GM21528 (cell line): ENCODE measurements at regions not wholly inside any gene's neighbourhood (a gene's known extent, or its start where the extent isn't known, plus 50 kb on each side); places are given as distances from the start of the nearest gene placed in this dataset.
"Not testable (repeated sequence)": the region's sequence is repeated elsewhere in the genome, so short reads cannot be mapped to it uniquely, and the experiment has no call there.

Experiments
- ATAC-seq: cut with Tn5 transposase; IDR thresholded peaks from one replicate; pipeline ENCODE4 v1.9.1; 2021; ENCODE audit warnings: mild to moderate bottlenecking, moderate library complexity; ENCODE audit not compliant: unreplicated experiment, low FRiP score

DNA sequence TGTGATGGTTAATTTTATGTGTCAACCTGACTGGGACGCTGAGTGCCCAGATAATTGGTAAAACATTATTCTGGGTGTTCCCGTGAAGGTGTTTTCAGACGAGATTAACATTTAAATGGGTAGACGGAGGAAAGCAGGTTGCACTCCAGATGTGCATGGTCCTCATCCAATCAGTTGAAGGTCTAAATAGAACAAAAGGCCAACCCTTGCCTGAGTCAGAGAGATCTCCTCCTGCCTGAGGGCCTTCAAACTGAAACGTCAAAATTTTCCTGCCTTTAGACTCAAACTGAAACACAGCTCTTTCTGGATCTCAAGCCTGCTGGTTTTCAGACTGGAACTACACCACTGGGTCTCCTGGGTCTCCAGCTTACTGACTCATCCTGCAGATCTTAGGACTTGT lies 73.5 kb downstream of the NPIPA8 start:
- ATAC-seq: not testable (repeated sequence)

DNA sequence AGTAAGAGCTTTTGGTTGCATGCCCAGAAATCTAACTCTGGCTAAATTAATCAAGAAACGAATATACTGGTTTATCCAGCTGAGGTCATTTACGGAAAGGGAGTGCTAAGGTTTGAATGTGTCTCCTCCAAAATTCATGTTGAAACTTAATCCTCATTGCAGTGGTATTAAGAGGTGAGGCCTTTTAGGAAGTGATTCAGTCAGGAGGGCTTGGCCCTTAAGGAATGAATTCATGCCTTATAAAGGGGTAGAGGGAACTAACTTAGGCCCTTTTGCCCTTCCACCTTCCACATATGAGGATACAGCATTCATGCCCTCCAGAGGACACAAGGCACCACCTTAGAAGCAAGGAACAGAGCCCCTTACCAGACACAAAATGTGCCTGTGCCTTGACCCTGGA lies 74.7 kb downstream of the NPIPA8 start:
- not testable (repeated sequence) for ATAC-seq

DNA sequence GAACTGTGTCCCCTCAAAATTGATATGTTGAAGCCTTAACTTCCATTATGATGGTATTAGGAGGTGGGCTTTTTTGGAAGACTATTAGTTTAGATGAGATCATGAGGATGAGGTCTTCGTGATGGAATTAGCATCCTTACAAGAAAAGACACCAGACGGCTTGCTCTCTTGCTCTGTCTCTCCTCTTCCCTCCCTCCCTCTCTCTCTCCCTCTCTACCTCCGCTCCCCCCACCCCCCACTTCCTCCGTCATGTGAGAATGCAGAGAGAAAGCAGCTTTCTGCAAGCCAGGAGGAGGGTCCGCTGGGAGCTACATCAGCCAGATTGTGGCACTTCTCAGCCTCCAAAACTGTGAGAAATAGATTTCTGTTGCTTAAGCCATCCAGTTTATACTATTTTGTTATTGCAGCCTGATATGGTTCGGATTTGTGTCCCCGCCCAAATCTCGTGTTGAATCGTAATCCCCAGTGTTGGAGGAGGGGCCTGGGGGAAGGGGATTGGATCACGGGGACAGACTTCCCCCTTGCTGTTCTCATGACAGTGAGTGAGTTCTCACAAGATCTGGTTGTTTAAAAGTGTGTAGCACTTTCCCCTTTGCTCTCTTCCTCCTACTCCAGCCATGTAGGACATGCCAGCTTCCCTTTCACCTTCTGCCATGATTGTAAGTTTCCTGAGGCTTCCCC lies 76.9 kb downstream of the NPIPA8 start:
- ATAC-seq: not testable (repeated sequence)

DNA sequence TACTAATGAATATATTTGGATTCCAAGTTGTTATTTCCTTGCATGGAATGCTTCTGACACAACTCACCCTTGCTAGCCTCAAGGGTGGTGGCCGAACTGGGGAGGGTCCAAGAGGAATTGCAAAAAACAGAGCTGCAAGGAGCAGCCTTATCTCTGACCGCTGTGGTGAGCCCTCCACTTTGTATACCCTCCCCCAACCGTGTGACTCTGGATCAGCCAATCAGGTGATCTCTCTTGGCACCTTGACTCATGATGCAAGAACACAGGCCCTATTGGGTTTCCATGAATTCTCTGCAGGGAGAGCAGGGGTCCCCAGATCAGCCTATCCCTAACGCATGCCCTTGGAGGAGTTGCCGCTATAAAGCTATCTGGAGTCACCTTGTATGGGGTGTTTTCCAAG lies 83.6 kb downstream of the NPIPA8 start:
- ATAC-seq: not testable (repeated sequence)

DNA sequence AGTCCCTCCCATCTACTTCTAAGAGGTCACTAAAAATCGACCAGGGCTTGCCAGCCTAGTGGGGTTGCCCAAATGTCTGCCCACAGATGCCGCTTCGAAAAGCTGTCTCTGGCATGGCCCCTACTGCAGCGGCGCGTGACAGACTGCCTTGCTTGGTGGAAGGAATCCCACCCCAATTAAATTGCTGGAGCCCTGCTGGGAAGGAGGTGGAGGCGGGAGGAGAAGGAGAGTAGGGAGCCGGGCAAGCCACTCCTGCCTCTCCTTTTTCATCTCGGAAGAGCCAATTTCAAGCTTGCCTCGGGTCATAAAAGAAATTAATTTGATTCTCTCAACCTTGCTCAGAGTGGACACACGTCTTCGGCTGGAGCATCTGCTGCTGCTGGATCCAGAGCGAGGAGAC lies 106.0 kb downstream of the NPIPA8 start:
- ATAC-seq: not testable (repeated sequence)

DNA sequence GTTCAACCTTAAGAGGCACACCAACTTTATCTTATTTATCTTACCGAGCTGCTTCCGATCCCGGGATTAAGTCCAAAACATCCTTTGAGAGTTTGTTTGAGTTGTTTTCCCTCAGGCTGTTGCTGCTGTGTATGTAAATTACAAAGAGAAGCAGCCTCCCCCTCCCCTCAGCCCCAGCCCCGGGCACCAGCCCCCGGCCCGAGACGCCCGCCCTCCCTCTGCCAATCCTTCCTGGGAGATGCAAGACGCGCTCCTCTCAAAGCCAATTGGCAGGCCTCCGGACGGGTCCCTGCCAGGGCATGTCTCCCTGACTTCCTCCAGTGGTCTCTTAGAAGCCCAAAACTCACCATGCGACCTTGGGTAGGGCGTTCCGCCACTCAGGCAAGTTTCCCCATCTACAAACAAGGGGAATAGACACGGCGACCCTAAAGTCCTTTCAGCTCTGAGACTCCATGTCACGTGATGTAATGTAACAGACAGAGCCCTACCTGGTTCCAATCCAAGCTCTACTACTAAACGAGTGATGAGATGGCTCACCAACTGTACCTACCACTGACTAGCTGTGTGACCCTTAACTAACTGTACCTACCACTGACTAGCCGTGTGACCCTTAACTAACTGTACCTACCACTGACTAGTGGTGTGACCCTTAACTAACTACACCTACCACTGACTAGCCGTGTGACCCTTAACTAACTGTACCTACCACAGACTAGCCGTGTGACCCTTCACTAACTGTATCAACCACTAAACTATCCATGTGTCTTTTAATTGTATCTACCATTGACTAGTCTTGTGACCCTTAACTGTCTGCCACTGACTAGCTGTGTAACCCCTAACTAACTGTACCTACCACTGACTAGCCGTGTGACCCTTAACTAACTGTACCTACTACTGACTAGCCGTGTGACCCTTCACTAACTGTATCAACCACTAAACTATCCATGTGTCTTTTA lies 114.2 kb downstream of the NPIPA8 start:
- ATAC-seq: not testable (repeated sequence)

DNA sequence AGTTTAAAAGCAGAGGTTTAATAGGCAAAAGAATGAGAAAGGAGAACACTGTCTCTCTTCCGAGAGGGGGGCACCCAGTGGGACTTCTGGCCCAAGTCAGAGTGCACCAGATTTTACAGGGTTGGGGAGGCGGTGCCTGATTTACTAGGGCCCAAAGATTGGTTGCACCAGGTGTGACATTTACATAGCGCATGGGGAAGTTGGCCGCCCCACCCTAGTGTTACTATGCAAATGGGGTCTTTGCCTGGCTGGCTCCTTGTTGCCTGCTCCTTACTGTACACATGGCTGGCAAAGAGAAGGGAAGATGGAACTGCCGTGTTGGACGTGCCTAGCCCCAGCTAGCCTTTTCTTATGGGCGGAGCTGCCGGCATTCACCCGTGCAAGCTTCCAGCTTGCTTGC lies 118.8 kb downstream of the NPIPA8 start:
- not testable (repeated sequence) for ATAC-seq

DNA sequence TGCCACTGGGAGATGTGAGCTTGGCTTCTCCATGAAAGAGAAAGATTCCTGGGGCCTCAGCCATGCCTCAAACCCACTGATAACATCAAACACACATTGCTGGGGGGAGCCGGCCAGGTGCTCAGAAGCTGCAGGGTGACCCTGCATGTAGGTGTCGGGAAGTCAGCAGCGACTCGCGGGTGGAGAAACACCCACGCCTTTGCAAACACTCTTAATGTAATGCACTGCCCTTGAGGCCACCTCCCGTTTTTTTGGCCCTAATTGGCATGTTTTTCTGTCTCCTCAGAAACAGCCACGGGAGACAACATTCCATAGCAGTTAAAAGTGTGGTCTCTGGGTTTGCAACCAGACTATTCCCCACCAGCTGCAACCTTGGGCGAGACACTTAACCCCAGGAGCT lies 119.7 kb downstream of the NPIPA8 start:
- not testable (repeated sequence) for ATAC-seq

DNA sequence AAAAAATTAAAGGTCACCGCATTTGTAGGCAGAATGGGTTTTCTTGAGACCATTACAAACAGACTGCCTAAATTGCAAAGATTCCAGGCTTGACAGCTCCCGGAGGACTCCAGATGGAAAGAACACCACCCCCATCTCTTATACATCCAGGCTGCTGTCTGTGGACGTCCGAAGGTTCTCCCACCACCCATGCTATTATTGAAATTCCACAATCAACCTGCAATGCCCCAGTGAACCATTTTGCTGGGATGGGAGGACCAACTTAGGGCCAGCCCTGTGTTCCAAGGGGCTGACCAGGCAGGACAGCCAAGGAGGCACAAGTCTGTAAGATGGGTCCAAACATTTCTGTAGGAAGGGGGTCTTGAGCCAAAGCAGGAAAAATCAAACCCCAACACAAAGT lies 122.7 kb downstream of the NPIPA8 start:
- ATAC-seq: not testable (repeated sequence)

DNA sequence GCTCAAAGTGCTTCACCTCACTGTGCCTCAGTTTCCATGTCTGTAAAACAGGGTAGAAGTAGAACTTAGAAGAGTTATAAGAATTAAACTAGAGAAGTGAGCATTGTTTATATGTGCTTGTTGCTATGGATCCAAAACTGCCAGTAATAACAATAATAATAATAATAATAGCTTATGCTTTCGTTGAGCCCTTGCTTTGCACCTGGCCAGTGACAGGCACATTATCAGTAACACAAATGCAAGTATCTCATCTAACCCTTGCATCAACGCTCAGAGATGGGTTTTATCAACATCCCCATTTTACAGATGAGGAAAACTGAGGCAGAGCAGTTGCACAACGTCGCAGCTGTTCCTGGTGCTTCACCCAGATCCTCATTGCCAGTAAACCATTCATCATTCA lies 125.0 kb downstream of the NPIPA8 start:
- ATAC-seq: not testable (repeated sequence)

DNA sequence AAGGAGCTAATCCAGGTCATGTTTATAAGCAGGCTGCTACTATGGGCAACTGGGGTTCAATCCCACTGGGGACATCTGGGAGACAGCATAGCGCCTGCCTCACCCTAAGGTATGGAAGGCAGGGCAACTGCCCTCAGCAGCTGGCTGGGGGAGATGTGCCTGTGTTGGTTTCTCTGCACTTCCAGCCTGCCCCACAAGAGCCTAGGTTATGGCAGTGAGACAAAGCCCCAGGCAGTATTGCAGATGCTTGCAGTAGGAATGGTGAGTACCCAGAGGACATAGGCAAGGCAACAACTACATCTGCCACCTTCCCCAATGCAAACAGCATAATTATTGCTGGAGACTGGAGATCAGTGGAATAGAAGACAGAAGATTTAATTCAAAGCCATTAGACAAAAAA lies 131.8 kb downstream of the NPIPA8 start:
- ATAC-seq: not testable (repeated sequence)

DNA sequence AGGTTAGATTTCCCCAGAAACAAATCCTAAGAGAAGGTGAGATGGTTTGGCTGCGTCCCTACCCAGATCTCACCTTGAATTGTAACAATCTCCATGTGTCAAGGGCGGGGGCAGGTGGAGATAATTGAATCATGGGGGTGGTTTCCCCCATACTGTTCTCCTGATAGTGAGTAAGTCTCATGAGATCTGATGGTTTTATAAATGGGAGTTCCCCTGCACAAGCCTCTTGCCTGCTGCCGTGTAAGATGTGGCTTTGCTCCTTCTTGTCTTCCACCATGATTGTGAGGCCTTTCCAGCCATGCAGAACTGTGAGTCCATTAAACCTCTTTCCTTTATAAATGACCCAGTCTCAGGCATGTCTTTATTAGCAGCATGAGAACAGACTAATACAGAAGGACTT lies 132.2 kb downstream of the NPIPA8 start:
- not testable (repeated sequence) for ATAC-seq

DNA sequence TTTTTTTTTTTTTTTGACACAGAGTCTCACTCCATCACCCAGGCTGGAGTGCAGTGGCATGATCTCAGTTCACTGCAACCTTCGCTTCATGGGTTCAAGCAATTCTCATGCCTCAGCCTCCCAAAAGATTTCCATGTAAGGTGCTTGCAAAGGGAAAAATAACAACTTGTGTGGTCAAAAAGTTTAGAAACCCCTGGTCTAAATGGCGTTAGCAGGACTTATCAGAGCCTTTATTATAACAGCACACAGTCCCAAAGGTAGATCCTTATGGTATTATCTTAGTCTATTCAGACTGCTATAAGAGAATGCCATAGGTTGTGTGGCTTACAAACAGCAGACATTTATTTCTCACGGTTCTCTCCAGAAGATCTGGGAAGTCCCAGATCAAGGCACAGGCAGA lies 135.0 kb downstream of the NPIPA8 start:
- not testable (repeated sequence) for ATAC-seq

DNA sequence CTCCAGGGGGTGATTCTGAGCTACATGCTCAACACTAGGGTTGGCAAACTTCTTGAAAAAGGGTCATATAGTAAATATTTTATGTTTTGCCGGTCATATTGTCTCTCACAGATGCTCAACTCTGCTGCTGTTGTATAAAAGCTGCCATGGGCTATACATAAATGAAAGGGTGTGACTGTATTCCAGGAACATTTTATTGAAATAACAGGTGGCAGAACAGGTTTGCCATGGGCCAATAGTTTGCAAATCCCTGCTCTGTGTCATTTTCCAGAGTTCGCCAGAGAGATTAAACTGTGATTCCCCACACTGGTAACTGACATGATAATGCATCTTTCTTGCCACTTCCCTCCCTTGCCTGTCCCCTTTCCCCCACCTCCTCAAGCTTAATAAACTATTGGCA lies 144.1 kb downstream of the NPIPA8 start:
- ATAC-seq: not testable (repeated sequence)

DNA sequence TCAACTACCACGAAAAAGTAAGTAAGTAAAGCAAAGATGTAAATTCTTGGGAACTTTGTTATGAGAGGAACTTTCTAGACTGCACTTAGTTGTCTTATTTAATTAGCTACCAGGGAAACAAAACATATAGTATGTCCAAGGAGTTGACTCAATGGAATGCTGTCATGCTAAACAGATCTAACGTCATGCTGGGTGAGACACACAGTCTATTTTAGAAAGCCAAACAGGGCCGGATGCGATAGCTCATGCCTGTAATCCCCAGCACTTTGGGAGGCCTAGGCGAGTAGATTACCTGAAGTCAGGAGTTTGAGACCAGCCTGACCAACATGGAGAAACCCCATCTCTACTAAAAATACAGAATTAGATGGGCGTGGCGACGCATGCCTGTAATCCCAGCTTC lies 146.4 kb downstream of the NPIPA8 start:
- not testable (repeated sequence) for ATAC-seq

DNA sequence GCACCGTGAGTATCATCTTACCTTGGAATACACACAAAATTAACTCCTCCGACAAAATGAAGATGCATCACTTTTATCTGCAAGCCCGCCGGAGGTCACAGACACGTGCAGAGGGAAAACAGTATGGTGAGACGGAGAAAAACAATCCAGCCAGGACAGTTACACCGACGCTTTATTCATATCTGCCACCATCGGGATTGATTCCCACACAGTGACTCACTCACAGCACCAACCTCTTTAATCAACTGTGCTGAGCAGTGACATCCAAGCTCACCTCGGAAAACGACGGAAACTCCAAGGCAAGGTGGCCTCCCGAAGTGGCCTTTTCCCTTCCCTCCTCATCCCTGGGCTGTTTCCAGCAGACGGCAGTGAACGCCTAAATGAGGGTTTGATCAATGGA lies 151.8 kb downstream of the NPIPA8 start:
- ATAC-seq: not testable (repeated sequence)

DNA sequence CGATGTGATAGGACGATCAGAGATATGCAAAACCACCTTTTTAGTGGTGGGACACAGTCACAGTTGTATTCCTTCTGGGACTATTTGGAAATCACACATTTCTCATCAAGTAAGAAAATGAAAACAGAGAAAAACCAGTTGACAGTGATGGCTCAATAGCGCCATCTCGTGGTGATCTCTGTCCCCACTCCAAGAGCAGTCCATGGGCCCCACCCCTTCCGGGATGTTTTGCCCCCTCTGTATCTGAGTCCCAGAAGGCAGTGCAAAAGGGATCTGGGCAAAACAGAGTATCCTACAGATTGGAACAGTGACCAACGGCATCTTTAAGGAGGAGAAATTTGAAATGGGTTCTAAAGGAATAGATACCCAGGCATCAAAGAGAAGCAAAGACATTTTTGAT lies 155.5 kb downstream of the NPIPA8 start:
- not testable (repeated sequence) for ATAC-seq

DNA sequence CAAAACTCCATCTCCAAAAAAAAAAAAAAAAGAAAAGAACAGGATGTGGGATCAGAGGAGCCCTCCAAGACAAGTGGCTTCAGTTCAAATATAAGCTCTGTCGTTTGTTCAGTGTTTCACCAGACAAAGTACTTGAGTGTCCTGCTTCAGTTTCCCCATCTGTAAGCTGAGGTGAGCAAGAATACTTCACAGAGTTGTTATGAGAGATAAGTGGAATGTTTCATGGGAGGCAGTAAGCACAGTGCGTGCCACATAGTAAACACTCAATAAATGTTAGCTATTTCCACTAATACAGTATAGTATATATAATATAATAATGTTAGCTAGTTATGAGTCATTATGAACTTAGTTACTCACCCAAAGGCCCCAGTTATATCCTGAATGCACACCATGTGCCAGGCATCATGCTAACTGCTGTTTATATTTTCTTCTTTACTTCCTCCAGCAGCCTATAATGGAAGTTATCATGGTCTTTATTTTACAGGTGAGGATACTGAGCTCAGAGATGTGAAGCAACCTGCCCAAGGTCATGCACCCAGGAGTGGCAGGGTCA lies 162.5 kb downstream of the NPIPA8 start:
- not testable (repeated sequence) for ATAC-seq

DNA sequence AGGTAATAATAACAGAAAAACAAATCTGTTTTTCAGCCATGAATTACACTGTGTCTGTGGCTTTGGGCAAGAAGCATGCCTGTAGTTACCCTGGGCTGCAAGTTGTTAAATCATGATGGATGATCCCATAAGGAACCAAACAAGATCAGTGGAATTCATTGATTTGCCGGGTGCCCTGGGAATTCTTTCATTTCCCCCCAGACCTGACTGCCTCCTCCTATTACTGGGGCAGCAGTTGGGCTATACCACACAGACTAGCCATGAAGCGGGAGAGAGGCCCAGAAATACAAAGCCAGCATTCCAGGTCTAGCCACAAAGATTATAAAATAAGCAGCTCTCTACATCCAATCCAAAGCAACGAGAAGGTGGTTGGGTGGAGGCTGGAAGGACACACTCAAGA lies 174.2 kb downstream of the NPIPA8 start:
- ATAC-seq: not testable (repeated sequence)

DNA sequence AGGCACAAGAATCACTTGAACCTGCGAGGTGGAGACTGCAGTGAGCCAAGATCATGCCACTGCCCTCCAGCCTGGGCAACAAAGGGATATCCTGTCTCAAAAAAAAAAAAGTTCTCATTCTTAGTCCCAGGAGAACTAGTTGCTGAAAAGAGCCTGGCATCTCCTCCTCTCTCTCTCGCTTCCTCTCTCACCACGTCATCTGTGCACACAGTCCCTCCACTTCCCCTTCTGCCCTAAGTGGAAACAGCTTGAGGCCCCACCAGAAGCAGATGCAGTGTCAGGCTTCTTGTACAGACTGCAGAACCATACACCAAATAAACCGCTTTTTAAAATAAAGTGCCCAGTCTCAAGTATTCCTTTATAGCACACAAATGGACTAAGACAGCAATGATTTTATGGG lies 175.3 kb downstream of the NPIPA8 start:
- not testable (repeated sequence) for ATAC-seq

DNA sequence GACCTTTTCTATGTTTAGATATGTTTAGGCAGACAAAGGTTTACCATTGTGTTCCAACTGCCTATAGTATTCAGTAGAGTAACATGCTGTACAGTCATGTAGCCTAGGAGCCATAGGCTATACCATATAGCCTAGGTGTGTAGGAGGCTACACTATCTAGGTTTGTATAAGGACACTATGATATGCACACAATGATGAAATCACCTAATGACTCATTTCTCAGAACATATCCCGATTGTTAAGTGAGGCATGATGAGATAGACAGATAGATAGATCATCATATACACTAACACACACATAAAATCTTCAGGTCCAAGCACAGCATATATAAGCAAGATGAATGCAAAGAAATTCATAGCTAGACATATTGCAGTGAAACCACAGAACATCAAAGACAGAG lies 177.4 kb downstream of the NPIPA8 start:
- ATAC-seq: not testable (repeated sequence)
